Stomach (tissue), 8 donors: ENCODE measurements at regions not wholly inside any gene's neighbourhood (a gene's known extent, or its start where the extent isn't known, plus 50 kb on each side); places are given as distances from the start of the nearest gene placed in this dataset.

Experiments used
- DNase-seq, 2 donors: peaks; one replicate each; pipeline versions ENCODE4 v3.0.0 to v3.0.0-alpha.2; 2013 to 2019
- H3K27ac ChIP-seq, 5 donors: fragments of 200-600 bp in 4 of 5; sonication (generic) in 4 of 5; one replicate each; pipeline ENCODE4 v1.5.1; 2013 to 2019; ENCODE audit warnings: mild to moderate bottlenecking in 1 of 5, moderate library complexity in 1 of 5
- H3K27me3 ChIP-seq, 3 donors: fragments of 200-600 bp; sonication (generic); one replicate each; pipeline ENCODE4 v1.5.1; 2017 to 2019; ENCODE audit warnings: mixed run types in 1 of 3
- H3K36me3 ChIP-seq, 4 donors: fragments of 200-600 bp; sonication (generic); 1 replicate in 3 of 4; 2 replicates in 1 of 4; pipeline ENCODE4 v1.5.1; 2016 to 2019
- H3K4me1 ChIP-seq, 4 donors: fragments of 200-600 bp; sonication (generic); one replicate each; pipeline ENCODE4 v1.5.1; 2016 to 2019
- H3K4me3 ChIP-seq, 4 donors: fragments of 200-600 bp; sonication (generic) in 3 of 4; one replicate each; pipeline ENCODE4 v1.5.1; 2016 to 2019; ENCODE audit warnings: mild to moderate bottlenecking in 1 of 4
- H3K9me3 ChIP-seq, 4 donors: fragments of 200-600 bp; sonication (generic); one replicate each; pipeline ENCODE4 v1.5.1; 2016 to 2019
- CTCF ChIP-seq, 7 experiments: fragments of 450-650 bp in 4 of 7; fragments of 200-600 bp in 3 of 7; sonication (generic) in 3 of 7; IDR thresholded peaks; one replicate each; pipeline ENCODE4 v1.5.1; 2016 to 2019; ENCODE audit warnings: antibody characterized with exemption in 7 of 7, control low read depth in 2 of 7, mild to moderate bottlenecking in 1 of 7
- EP300 ChIP-seq: sonication (generic); formaldehyde crosslinking; IDR thresholded peaks from one replicate; pipeline ENCODE4 v1.6.1; 2017; ENCODE audit warnings: antibody characterized with exemption
- POLR2A ChIP-seq, 4 donors: fragments of 450-650 bp; IDR thresholded peaks; one replicate each; pipeline ENCODE4 v1.6.1; 2016; ENCODE audit warnings: antibody characterized with exemption in 4 of 4, control low read depth in 2 of 4, mild to moderate bottlenecking in 1 of 4, moderate library complexity in 1 of 4
- POLR2AphosphoS5 ChIP-seq, 3 donors: sonication (generic); formaldehyde crosslinking; IDR thresholded peaks; one replicate each; pipeline ENCODE4 v1.6.1; 2016; ENCODE audit warnings: antibody characterized with exemption in 3 of 3
- WGBS, 5 donors: extraction: QIAGEN DNeasy Blood & Tissue Kit in 3 of 5; methylation state at CpG; one replicate each; pipeline versions ENCODE4 v1.1.5 to v1.1.7; 2013 to 2018; 5-methylcytosine and 5-hydroxymethylcytosine counted together
- intact Hi-C: fragments of 100-400 bp; cut with DNase I; formaldehyde crosslinking; loops from one replicate; pipeline ENCODE4 v1.15.1; 2023; ENCODE audit warnings: low total_unique reads
- donor health status: healthy with polysubstance abuse.
- donor health status: Bipolar disorder and iron deficiency.
- donor health status: healthy.

- intact Hi-C loops, result no loop called here
- H3K4me3 ChIP-seq, result no peak overlapping the region
- no peaks in the 10 kb centered on the region for H3K4me1 ChIP-seq
- H3K27ac ChIP-seq, result no peak overlapping the region
- peaks cover 0 to 4% (median 0%) of the 10 kb centered on the region in 4 donors for H3K9me3 ChIP-seq
- WGBS, 5 donors, result 53 to 67% (median 63%) methylated on average over 2 of the region's 2 CpGs
- peaks cover 0 to 8% (median 0%) of the 10 kb centered on the region in 3 donors for H3K27me3 ChIP-seq
- H3K36me3 ChIP-seq, result no peaks in the 10 kb centered on the region
- no peak for TF ChIP-seq CTCF (IDR thresholded peaks at IDR 0.05)
- no peak for TF ChIP-seq POLR2A (IDR thresholded peaks at IDR 0.05)
- TF ChIP-seq POLR2AphosphoS5 (IDR thresholded peaks at IDR 0.05), result no peak
- TF ChIP-seq EP300, result no peak
- no peak for DNase-seq
Observed at GRCh38 chr16:16830973-16831372, 452.0 kb downstream of the NPIPA7 start.

- Histone ChIP-seq H3K36me3 (no peaks in the 10 kb centered on the region), H3K4me3 (no peak overlapping the region), H3K9me3 (peaks cover 0 to 4% (median 0%) of the 10 kb centered on the region in 4 donors), H3K27me3 (peaks cover 0 to 8% (median 0%) of the 10 kb centered on the region in 3 donors), H3K4me1 (no peaks in the 10 kb centered on the region), H3K27ac (no peak overlapping the region)
- no peak for TF ChIP-seq CTCF (IDR thresholded peaks at IDR 0.05)
- no peak for TF ChIP-seq POLR2A (IDR thresholded peaks at IDR 0.05)
- no peak for TF ChIP-seq POLR2AphosphoS5 (IDR thresholded peaks at IDR 0.05)
- no peak for TF ChIP-seq EP300
- intact Hi-C loops, result no loop called here
- no peak for DNase-seq
- 80 to 88% (median 84%) methylated on average over 3 of the region's 3 CpGs for WGBS, 5 donors
Observed at GRCh38 chr16:16833165-16833564, 454.2 kb downstream of the NPIPA7 start.

- TF ChIP-seq CTCF (IDR thresholded peaks at IDR 0.05) (no peak), POLR2AphosphoS5 (IDR thresholded peaks at IDR 0.05) (no peak), EP300 (no peak), POLR2A (IDR thresholded peaks at IDR 0.05) (no peak)
- 35 to 60% (median 45%) methylated on average over 5 of the region's 5 CpGs for WGBS, 5 donors
- Histone ChIP-seq H3K36me3 (no peaks in the 10 kb centered on the region), H3K27me3 (peaks cover 0 to 4% (median 0%) of the 10 kb centered on the region in 3 donors), H3K4me3 (no peak overlapping the region), H3K27ac (no peak overlapping the region), H3K9me3 (no peaks in the 10 kb centered on the region), H3K4me1 (no peaks in the 10 kb centered on the region)
- DNase-seq, result no peak
- intact Hi-C loops, result no loop called here
Observed at GRCh38 chr16:16850274-16850673, 471.3 kb downstream of the NPIPA7 start.

GRCh38 chr16:16857012-16857411 lies 478.1 kb downstream of the NPIPA7 start:
- DNase-seq, result no peak
- H3K9me3 ChIP-seq, result no peaks in the 10 kb centered on the region
- no peak for TF ChIP-seq POLR2AphosphoS5 (IDR thresholded peaks at IDR 0.05)
- TF ChIP-seq CTCF (IDR thresholded peaks at IDR 0.05), result no peak
- no peak for TF ChIP-seq EP300
- no peak for TF ChIP-seq POLR2A (IDR thresholded peaks at IDR 0.05)
- no peaks in the 10 kb centered on the region for H3K4me1 ChIP-seq
- H3K4me3 ChIP-seq, result no peak overlapping the region
- intact Hi-C loops, result no loop called here
- WGBS, 5 donors, result 0% methylated on average over 1 of the region's 1 CpG
- no peak overlapping the region for H3K27ac ChIP-seq
- H3K36me3 ChIP-seq, result no peaks in the 10 kb centered on the region
- H3K27me3 ChIP-seq, result peaks cover 0 to 28% (median 0%) of the 10 kb centered on the region in 3 donors
